HepG2 (cell line): ENCODE measurements at regions not wholly inside any gene's neighbourhood (a gene's known extent, or its start where the extent isn't known, plus 50 kb on each side); places are given as distances from the start of the nearest gene placed in this dataset.

Experiments used
- ATAC-seq: fragments of 200-7000 bp; cut with Tn5 transposase; 3 replicates; pipeline ENCODE4 v1.9.1; 2020; ENCODE audit warnings: mild to moderate bottlenecking, moderate library complexity
- BruUV-seq: library from RNA; stranded (reverse); fragments of 400-500 nt; replicated peaks from 2 replicates; lab custom pipeline; 2021; lab: Mats Ljungman, UMichigan
- CTCF ChIA-PET: fragments of 300-600 bp; formaldehyde crosslinking; extraction: SDS; loops from one replicate; lab custom pipeline; 2021; ENCODE audit warnings: low total read pairs, inconsistent platforms, low intra/inter-chr PET ratio; lab: Yijun Ruan, JAX
- POLR2A ChIA-PET: fragments of 350-600 bp; sonication (Branson Sonifier 250); formaldehyde crosslinking; loops from one replicate; lab custom pipeline; 2020; ENCODE audit warnings: antibody characterized with exemption, inconsistent platforms; lab: Yijun Ruan, JAX
- DNase-seq: peaks from one replicate; pipeline ENCODE4 v3.0.0-alpha.2; 2015; ENCODE audit warnings: low spot score
- FAIRE-seq: peaks from 3 replicates; lab custom pipeline; 2011; peaks lifted over from hg19 to GRCh38; lab: Jason Lieb, UNC
- H2AFZ ChIP-seq: one replicate; pipeline ENCODE4 v1.6.1; 2011; ENCODE audit warnings: low read length, inconsistent platforms
- H3K27ac ChIP-seq: fragments of 300-600 bp; 3 replicates; pipeline ENCODE4 v1.8.0; 2011; ENCODE audit warnings: mixed run types, mild to moderate bottlenecking, mixed read lengths, low read length, inconsistent platforms; ENCODE audit not compliant: insufficient read depth; ENCODE audit errors: extremely low read length
- H3K27me3 ChIP-seq, 2 experiments: fragments of 200-600 bp in 1 of 2; 2 replicates in 1 of 2; 3 replicates in 1 of 2; pipeline versions ENCODE4 v1.6.0 to v1.8.0; 2011; ENCODE audit warnings: low read length in 2 of 2, mild to moderate bottlenecking in 2 of 2, moderate library complexity in 2 of 2, inconsistent platforms in 1 of 2; ENCODE audit not compliant: insufficient read depth in 2 of 2, control insufficient read depth in 1 of 2
- H3K36me3 ChIP-seq, 2 experiments: fragments of 200-600 bp in 1 of 2; replicated peaks in 1 of 2; 2 replicates in 1 of 2; 3 replicates in 1 of 2; pipeline versions ENCODE4 v1.5.1 to v1.8.0; 2011; ENCODE audit warnings: low read length in 2 of 2, inconsistent platforms in 1 of 2; ENCODE audit not compliant: insufficient read depth in 2 of 2, control insufficient read depth in 1 of 2
- H3K4me1 ChIP-seq: 2 replicates; pipeline ENCODE4 v1.5.1; 2012; ENCODE audit warnings: low read length, inconsistent platforms; ENCODE audit not compliant: insufficient read depth
- H3K4me2 ChIP-seq: 2 replicates; pipeline ENCODE4 v1.6.0; 2011; ENCODE audit warnings: low read depth, low read length, inconsistent platforms
- H3K4me3 ChIP-seq, 3 experiments: fragments of 200-600 bp in 1 of 3; sonication (generic), shearing (Covaris generic) in 1 of 3; replicated peaks in 1 of 3; 2 replicates each; pipeline ENCODE4 v1.5.1; 2011 to 2016; ENCODE audit warnings: low read length in 3 of 3, inconsistent platforms in 2 of 3, low read depth in 2 of 3, mild to moderate bottlenecking in 2 of 3, control low read depth in 1 of 3, mixed read lengths in 1 of 3; ENCODE audit not compliant: insufficient read depth in 1 of 3
- H3K79me2 ChIP-seq: one replicate; pipeline ENCODE4 v1.6.1; 2011; ENCODE audit warnings: low read length, inconsistent platforms; ENCODE audit not compliant: insufficient read depth
- H3K9ac ChIP-seq: 2 replicates; pipeline ENCODE4 v1.6.0; 2011; ENCODE audit warnings: mild to moderate bottlenecking, low read depth, low read length, inconsistent platforms; ENCODE audit not compliant: insufficient read depth
- H3K9me3 ChIP-seq: 2 replicates; pipeline ENCODE4 v1.5.1; 2012; ENCODE audit warnings: mild to moderate bottlenecking, low read length
- H4K20me1 ChIP-seq: 2 replicates; pipeline ENCODE4 v1.6.0; 2011; ENCODE audit warnings: inconsistent platforms, mild to moderate bottlenecking, low read length, moderate library complexity; ENCODE audit not compliant: insufficient read depth
- TCF12 ChIP-seq, 2 experiments: fragments of 450-650 bp in 1 of 2; sonication (generic) in 1 of 2; formaldehyde crosslinking in 1 of 2; IDR thresholded peaks; 2 replicates each; pipeline versions ENCODE4 v1.6.1 to v1.8.0; 2017 to 2022; ENCODE audit warnings: antibody characterized with exemption in 1 of 2, mild to moderate bottlenecking in 1 of 2, missing genetic modification reagents in 1 of 2, moderate library complexity in 1 of 2
- ZNF350 ChIP-seq: sonication (generic); formaldehyde crosslinking; IDR thresholded peaks from 2 replicates; pipeline ENCODE4 v1.4.0; 2020; ENCODE audit warnings: mild to moderate bottlenecking, low read depth, missing genetic modification reagents, borderline replicate concordance
- ZNF772 ChIP-seq: sonication (generic); formaldehyde crosslinking; IDR thresholded peaks from 2 replicates; pipeline ENCODE4 v1.5.0; 2020; ENCODE audit warnings: mild to moderate bottlenecking, missing genetic modification reagents
- WGBS: methylation state at CpG from one replicate; pipeline ENCODE4 v1.1.6; 2017; ENCODE audit warnings: low lambda C conversion rate; 5-methylcytosine and 5-hydroxymethylcytosine counted together
- in situ Hi-C: cut with HindIII; loops from 2 replicates; pipeline ENCODE4 v1.10.0; 2017; ENCODE audit warnings: low pct_unique_long_range_greater_than_20kb; ENCODE audit not compliant: extremely low pct_ligation_motif_present
- intact Hi-C: fragments of 100-400 bp; cut with micrococcal nuclease; formaldehyde crosslinking; loops from one replicate; pipeline ENCODE4 v1.10.0; 2022; ENCODE audit not compliant: unreplicated experiment
- TF ChIP-seq, protein P1 (sequence below): sonication (generic); formaldehyde crosslinking; IDR thresholded peaks from 2 replicates; pipeline ENCODE4 v1.8.0; 2022; ENCODE audit warnings: mild to moderate bottlenecking, missing genetic modification reagents, moderate library complexity
- TF ChIP-seq, protein P2 (sequence below): sonication (generic); formaldehyde crosslinking; IDR thresholded peaks from 2 replicates; pipeline ENCODE4 v1.8.0; 2022; ENCODE audit warnings: missing genetic modification reagents, mild to moderate bottlenecking, moderate library complexity, borderline replicate concordance
- TF ChIP-seq, protein P3 (sequence below): sonication (generic); formaldehyde crosslinking; IDR thresholded peaks from 2 replicates; pipeline ENCODE4 v1.9.0; 2021; ENCODE audit warnings: missing genetic modification reagents, mild to moderate bottlenecking, borderline replicate concordance

DNA sequence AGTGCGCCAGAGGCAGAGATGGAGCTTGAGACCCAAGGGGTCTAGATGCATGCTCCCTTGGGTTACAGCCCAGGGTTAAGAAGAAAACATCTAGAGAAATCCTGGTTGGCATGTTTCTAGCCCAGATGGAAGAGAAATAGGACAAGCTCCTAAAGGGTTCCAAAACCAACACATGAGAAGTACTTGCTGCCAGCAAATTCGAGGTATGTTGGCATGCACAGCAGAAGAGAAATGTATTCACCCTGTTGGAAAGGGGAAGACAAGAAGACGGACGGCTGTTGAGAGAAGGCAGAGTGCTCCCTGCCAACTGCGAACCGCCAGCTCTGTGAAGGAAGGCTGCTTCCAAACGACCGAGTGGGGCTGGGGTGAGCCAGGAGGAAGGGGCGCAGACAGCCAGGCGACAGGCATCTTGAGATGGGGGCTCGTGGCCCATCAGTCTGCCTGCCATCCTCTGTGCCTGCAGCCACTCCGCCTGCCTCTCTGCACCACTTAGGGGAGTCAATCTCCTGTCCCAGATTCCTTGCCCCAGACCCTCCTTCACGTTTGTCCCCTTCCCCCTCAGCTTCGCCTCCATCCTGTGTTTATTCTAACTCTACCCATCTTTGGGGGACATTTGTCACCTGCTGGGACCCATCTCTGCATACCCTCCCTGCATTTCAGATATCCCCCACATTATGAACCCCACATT, 249.2 kb downstream of the CDC5L start:
- BruUV-seq = no TSS peak

More for the DNA sequence above, 249.2 kb downstream of the CDC5L start:
- ChIA-PET CTCF (no interaction called here), POLR2A (no interaction called here)
- no peak overlapping the region for H3K27ac ChIP-seq
- in situ Hi-C loops (no loop called here), intact Hi-C loops (no loop called here)
- no peak overlapping the region for H2AFZ ChIP-seq
- WGBS = 21% methylated on average over 8 of the region's 14 CpGs
- no peak overlapping the region for H3K4me3 ChIP-seq
- ATAC-seq (no peak), FAIRE-seq (no peak), DNase-seq (no peak)
- H3K9me3 ChIP-seq = no peaks in the 10 kb centered on the region
- H3K4me2 ChIP-seq = no peak overlapping the region
- H3K4me1 ChIP-seq = no peaks in the 10 kb centered on the region
- H4K20me1 ChIP-seq = no peaks in the 10 kb centered on the region
- no peaks in the 10 kb centered on the region for H3K79me2 ChIP-seq
- TF ChIP-seq, protein P1, sequence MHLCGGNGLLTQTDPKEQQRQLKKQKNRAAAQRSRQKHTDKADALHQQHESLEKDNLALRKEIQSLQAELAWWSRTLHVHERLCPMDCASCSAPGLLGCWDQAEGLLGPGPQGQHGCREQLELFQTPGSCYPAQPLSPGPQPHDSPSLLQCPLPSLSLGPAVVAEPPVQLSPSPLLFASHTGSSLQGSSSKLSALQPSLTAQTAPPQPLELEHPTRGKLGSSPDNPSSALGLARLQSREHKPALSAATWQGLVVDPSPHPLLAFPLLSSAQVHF (CRISPR knock-in tag) = no peak
- TF ChIP-seq ZNF772 = no peak
- no peak for TF ChIP-seq TCF12 (IDR thresholded peaks at IDR 0.05)
- no peak for TF ChIP-seq TCF12 (CRISPR knock-in tag; IDR thresholded peaks at IDR 0.05)
- TF ChIP-seq ZNF350 (CRISPR knock-in tag) = no peak
- TF ChIP-seq, protein P2, sequence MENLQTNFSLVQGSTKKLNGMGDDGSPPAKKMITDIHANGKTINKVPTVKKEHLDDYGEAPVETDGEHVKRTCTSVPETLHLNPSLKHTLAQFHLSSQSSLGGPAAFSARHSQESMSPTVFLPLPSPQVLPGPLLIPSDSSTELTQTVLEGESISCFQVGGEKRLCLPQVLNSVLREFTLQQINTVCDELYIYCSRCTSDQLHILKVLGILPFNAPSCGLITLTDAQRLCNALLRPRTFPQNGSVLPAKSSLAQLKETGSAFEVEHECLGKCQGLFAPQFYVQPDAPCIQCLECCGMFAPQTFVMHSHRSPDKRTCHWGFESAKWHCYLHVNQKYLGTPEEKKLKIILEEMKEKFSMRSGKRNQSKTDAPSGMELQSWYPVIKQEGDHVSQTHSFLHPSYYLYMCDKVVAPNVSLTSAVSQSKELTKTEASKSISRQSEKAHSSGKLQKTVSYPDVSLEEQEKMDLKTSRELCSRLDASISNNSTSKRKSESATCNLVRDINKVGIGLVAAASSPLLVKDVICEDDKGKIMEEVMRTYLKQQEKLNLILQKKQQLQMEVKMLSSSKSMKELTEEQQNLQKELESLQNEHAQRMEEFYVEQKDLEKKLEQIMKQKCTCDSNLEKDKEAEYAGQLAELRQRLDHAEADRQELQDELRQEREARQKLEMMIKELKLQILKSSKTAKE = no peak
- TF ChIP-seq, protein P3, sequence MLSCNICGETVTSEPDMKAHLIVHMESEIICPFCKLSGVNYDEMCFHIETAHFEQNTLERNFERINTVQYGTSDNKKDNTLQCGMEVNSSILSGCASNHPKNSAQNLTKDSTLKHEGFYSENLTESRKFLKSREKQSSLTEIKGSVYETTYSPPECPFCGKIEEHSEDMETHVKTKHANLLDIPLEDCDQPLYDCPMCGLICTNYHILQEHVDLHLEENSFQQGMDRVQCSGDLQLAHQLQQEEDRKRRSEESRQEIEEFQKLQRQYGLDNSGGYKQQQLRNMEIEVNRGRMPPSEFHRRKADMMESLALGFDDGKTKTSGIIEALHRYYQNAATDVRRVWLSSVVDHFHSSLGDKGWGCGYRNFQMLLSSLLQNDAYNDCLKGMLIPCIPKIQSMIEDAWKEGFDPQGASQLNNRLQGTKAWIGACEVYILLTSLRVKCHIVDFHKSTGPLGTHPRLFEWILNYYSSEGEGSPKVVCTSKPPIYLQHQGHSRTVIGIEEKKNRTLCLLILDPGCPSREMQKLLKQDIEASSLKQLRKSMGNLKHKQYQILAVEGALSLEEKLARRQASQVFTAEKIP = no peak
- no peaks in the 10 kb centered on the region for H3K36me3 ChIP-seq
- H3K9ac ChIP-seq = no peak overlapping the region
- peaks cover 1 to 28% of the 10 kb centered on the region in 2 experiments; a peak in 2 of 5 replicates for H3K27me3 ChIP-seq
